ENCODE measurements at regions not wholly inside any gene's neighbourhood (a gene's known extent, or its start where the extent isn't known, plus 50 kb on each side); places are given as distances from the start of the nearest gene placed in this dataset.

DNA sequence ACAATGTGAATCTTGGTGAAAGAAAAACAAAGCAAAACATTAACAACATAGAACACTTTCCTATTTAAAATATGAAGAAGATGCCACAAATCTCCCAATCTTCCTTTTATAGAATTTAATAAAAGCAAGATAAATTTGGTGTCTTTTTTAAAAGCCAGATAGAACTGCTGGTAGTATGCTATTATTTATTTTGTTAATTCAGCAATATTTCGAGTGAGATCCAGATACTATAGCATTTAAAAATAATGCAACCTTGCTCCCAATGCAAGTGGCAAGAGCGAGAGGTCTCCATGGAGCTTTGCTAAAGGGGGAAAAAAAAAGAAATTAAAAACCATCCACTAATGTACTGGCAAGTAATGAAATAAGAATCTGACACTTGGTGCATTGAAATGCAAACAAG lies 121.8 kb downstream of the IL20RB start:
- Histone ChIP-seq H4K20me1 (ENCODE audit: low read depth, low read length) (no peaks in the 10 kb centered on the region), H2AFZ (ENCODE audit: low read depth, low read length, severe bottlenecking) (no peak overlapping the region), H3K79me2 (ENCODE audit: insufficient read depth, low read length) (no peaks in the 10 kb centered on the region), H3K36me3 (ENCODE audit: low read length) (no peaks in the 10 kb centered on the region), H3K27ac (ENCODE audit: low read depth, low read length) (no peak overlapping the region), H3K27me3 (ENCODE audit: low read length) (no peaks in the 10 kb centered on the region), H3F3A (ENCODE audit: insufficient read depth) (no peaks in the 10 kb centered on the region), H3K4me2 (ENCODE audit: low read depth, low read length, poor library complexity, severe bottlenecking) (no peak overlapping the region), H3K9ac (ENCODE audit: low read length) (no peak overlapping the region), H3K9me2 (replicated peaks; ENCODE audit: insufficient read depth, low read length) (no peaks in the 10 kb centered on the region), H3K4me3 (ENCODE audit: insufficient read depth, low read length, poor library complexity, severe bottlenecking) (no peak overlapping the region), H3K9me3 (ENCODE audit: insufficient read depth, low read length) (no peaks in the 10 kb centered on the region)
- TF ChIP-seq, protein P1, sequence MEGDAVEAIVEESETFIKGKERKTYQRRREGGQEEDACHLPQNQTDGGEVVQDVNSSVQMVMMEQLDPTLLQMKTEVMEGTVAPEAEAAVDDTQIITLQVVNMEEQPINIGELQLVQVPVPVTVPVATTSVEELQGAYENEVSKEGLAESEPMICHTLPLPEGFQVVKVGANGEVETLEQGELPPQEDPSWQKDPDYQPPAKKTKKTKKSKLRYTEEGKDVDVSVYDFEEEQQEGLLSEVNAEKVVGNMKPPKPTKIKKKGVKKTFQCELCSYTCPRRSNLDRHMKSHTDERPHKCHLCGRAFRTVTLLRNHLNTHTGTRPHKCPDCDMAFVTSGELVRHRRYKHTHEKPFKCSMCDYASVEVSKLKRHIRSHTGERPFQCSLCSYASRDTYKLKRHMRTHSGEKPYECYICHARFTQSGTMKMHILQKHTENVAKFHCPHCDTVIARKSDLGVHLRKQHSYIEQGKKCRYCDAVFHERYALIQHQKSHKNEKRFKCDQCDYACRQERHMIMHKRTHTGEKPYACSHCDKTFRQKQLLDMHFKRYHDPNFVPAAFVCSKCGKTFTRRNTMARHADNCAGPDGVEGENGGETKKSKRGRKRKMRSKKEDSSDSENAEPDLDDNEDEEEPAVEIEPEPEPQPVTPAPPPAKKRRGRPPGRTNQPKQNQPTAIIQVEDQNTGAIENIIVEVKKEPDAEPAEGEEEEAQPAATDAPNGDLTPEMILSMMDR (IDR thresholded peaks at IDR 0.05; ENCODE audit: insufficient read depth, low read length, poor library complexity, severe bottlenecking): no peak
- no peak for TF ChIP-seq EZH2phosphoT487 (conservative IDR thresholded peaks at IDR 0.05; ENCODE audit: low read length)

DNA sequence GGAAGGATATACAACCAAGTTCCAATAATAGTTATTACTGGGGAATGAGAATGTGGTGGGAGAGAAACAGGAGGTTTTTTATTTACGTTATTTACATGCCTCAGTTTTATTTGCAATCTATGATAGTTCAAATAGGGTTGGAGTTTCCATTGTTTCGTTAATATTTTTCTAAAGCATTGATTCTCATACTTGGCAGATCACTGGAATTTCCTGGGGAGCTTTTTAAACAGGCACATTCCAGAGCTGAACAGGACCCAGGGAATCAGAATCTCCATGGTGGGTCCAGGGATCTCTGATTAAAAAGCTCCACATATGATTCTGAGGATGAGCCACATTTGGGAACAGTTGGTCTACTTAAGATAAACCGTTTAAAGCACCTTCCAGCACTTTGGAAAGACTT lies 123.9 kb downstream of the IL20RB start:
- Histone ChIP-seq H3F3A (ENCODE audit: insufficient read depth) (no peaks in the 10 kb centered on the region), H3K4me2 (ENCODE audit: low read depth, low read length, poor library complexity, severe bottlenecking) (no peak overlapping the region), H2AFZ (ENCODE audit: low read depth, low read length, severe bottlenecking) (no peak overlapping the region), H3K9me3 (ENCODE audit: insufficient read depth, low read length) (no peaks in the 10 kb centered on the region), H3K27me3 (ENCODE audit: low read length) (no peaks in the 10 kb centered on the region), H3K79me2 (ENCODE audit: insufficient read depth, low read length) (no peaks in the 10 kb centered on the region), H3K36me3 (ENCODE audit: low read length) (no peaks in the 10 kb centered on the region), H3K27ac (ENCODE audit: low read depth, low read length) (no peak overlapping the region), H4K20me1 (ENCODE audit: low read depth, low read length) (no peaks in the 10 kb centered on the region), H3K9ac (ENCODE audit: low read length) (no peak overlapping the region), H3K4me3 (ENCODE audit: insufficient read depth, low read length, poor library complexity, severe bottlenecking) (no peak overlapping the region), H3K9me2 (replicated peaks; ENCODE audit: insufficient read depth, low read length) (no peaks in the 10 kb centered on the region)
- TF ChIP-seq, protein P1 (IDR thresholded peaks at IDR 0.05; ENCODE audit: insufficient read depth, low read length, poor library complexity, severe bottlenecking): no peak
- TF ChIP-seq EZH2phosphoT487 (conservative IDR thresholded peaks at IDR 0.05; ENCODE audit: low read length): no peak

DNA sequence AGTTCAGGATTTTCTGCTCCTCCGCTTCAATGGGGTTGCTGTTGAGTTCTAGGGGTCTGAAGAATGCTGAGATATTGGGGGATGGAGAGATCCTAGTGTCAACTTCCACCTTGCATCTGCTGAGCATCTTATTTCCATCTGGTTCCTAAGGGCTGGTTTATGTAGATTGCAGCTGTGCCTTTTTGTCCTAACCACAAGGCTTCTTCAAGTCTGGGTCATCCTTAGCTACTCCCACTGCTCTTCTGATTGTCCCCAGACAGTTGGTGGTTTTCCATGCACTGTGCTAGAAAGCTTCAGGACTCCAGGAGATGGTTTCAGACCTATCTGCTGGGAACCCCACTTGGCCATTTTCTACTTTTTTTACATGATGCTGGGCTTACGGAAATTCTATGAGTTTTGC lies 125.0 kb downstream of the IL20RB start:
- Histone ChIP-seq H3K9ac (ENCODE audit: low read length) (no peak overlapping the region), H3K27ac (ENCODE audit: low read depth, low read length) (no peak overlapping the region), H3K27me3 (ENCODE audit: low read length) (no peaks in the 10 kb centered on the region), H3K4me2 (ENCODE audit: low read depth, low read length, poor library complexity, severe bottlenecking) (no peak overlapping the region), H3K9me2 (replicated peaks; ENCODE audit: insufficient read depth, low read length) (no peaks in the 10 kb centered on the region), H3K79me2 (ENCODE audit: insufficient read depth, low read length) (no peaks in the 10 kb centered on the region), H3F3A (ENCODE audit: insufficient read depth) (no peaks in the 10 kb centered on the region), H3K4me3 (ENCODE audit: insufficient read depth, low read length, poor library complexity, severe bottlenecking) (no peak overlapping the region), H2AFZ (ENCODE audit: low read depth, low read length, severe bottlenecking) (no peak overlapping the region), H3K36me3 (ENCODE audit: low read length) (no peaks in the 10 kb centered on the region), H4K20me1 (ENCODE audit: low read depth, low read length) (no peaks in the 10 kb centered on the region), H3K9me3 (ENCODE audit: insufficient read depth, low read length) (no peaks in the 10 kb centered on the region)
- TF ChIP-seq EZH2phosphoT487 (conservative IDR thresholded peaks at IDR 0.05; ENCODE audit: low read length): no peak
- TF ChIP-seq, protein P1 (IDR thresholded peaks at IDR 0.05; ENCODE audit: insufficient read depth, low read length, poor library complexity, severe bottlenecking): no peak

Measured in SU-DHL-6 (cell line).